Activated naive CD8-positive, alpha-beta T cell treated with anti-CD3 and anti-CD28 coated beads, Interleukin-2, amount 10 ng/mL, durations not matched to agents 7 days and 5 days (primary cell): ENCODE measurements at regions not wholly inside any gene's neighbourhood (a gene's known extent, or its start where the extent isn't known, plus 50 kb on each side); places are given as distances from the start of the nearest gene placed in this dataset.

Source experiments
- ATAC-seq: fragments of 150-1000 bp; cut with Tn5 transposase; one replicate; pipeline ENCODE4 v1.10.0; 2021; ENCODE audit warnings: low read depth, moderate library complexity
- POLR2A ChIA-PET: fragments of 350-600 bp; sonication (Branson Sonifier 250); formaldehyde crosslinking; loops from one replicate; lab custom pipeline; 2021; ENCODE audit warnings: antibody characterized with exemption; lab: Charles Lee
- DNase-seq: peaks from one replicate; pipeline ENCODE4 v3.0.0; 2021
- H3K27ac Mint-ChIP-seq: one replicate; pipeline ENCODE4 v1.8.0; 2022; ENCODE audit warnings: mild to moderate bottlenecking, mixed read lengths
- H3K27me3 Mint-ChIP-seq: one replicate; pipeline ENCODE4 v1.8.0; 2022; ENCODE audit warnings: mild to moderate bottlenecking, moderate library complexity, mixed read lengths
- H3K36me3 Mint-ChIP-seq: one replicate; pipeline ENCODE4 v1.8.0; 2021; ENCODE audit warnings: mild to moderate bottlenecking, mixed read lengths
- H3K4me1 Mint-ChIP-seq: one replicate; pipeline ENCODE4 v1.8.0; 2021; ENCODE audit warnings: mixed read lengths
- H3K4me3 Mint-ChIP-seq: one replicate; pipeline ENCODE4 v1.8.0; 2022; ENCODE audit warnings: mild to moderate bottlenecking, moderate library complexity, mixed read lengths
- H3K9me3 Mint-ChIP-seq: one replicate; pipeline ENCODE4 v1.8.0; 2021; ENCODE audit warnings: mixed read lengths

GRCh38 chr6:137358273-137358672, 135.9 kb downstream of the OLIG3 start:
- peaks cover 2% of the 10 kb centered on the region for H3K27me3 Mint-ChIP-seq
- no peak for DNase-seq
- no peak for ATAC-seq
- H3K27ac Mint-ChIP-seq, result no peak overlapping the region
- H3K36me3 Mint-ChIP-seq, result no peaks in the 10 kb centered on the region
- peaks cover 2% of the 10 kb centered on the region for H3K4me1 Mint-ChIP-seq
- POLR2A ChIA-PET, result no interaction called here
- H3K9me3 Mint-ChIP-seq, result no peaks in the 10 kb centered on the region
- no peak overlapping the region for H3K4me3 Mint-ChIP-seq

DNA sequence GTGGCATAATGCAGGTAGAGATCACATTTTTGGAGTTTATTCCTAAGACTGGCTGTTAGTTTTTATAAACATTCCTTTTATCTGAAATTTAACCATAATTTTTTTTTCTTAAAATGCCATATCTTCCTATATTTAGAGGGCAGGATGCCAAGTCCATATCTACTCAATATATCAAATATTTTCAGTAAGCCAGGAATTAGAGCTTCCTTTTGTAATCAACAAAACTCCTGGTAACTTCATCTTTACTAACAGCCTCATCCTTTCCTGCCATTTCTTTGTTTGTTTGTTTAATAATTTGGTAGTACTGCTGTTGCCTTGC, 136.3 kb downstream of the OLIG3 start:
- H3K9me3 Mint-ChIP-seq, result no peaks in the 10 kb centered on the region
- H3K4me1 Mint-ChIP-seq, result no peaks in the 10 kb centered on the region
- H3K4me3 Mint-ChIP-seq, result no peak overlapping the region
- no peak for DNase-seq
- H3K27ac Mint-ChIP-seq, result no peak overlapping the region
- no peak for ATAC-seq
- POLR2A ChIA-PET, result no interaction called here
- no peaks in the 10 kb centered on the region for H3K36me3 Mint-ChIP-seq
- H3K27me3 Mint-ChIP-seq, result peaks cover 2% of the 10 kb centered on the region

DNA sequence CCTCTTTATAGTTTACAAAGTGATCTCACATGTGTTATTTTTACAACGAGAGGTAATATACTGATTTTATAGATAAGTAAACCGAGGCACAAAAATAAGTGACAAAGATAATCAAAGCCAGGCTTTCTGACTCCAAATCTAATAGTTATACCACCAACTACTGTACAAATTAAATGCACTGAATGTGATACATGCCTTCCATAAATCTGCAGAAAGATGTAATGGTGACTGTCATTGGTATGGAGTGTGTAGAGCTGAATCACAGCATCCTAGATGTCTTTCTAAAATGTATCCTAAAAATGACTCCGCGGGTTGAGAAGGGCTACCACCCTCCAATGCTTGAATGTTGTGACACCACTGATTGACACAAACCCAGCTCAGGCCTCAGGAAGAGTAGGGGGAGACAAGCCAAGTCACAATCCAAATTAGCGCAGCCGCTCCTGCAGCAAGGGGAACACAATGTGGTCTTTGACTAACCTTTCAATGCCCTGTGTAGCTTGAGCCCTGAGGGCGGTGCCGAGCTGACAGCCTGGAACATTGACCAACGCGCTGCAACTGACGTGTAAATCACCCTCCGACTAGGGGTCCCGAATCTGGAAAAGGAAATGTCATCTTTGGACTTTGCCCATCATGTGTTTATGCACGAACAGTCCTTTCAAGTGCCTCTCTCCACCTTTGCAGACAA, 136.8 kb downstream of the OLIG3 start:
- DNase-seq, result no peak
- POLR2A ChIA-PET, result no interaction called here
- Mint-ChIP-seq H3K9me3 (no peaks in the 10 kb centered on the region), H3K4me1 (no peaks in the 10 kb centered on the region), H3K27me3 (peaks cover 2% of the 10 kb centered on the region), H3K36me3 (no peaks in the 10 kb centered on the region), H3K27ac (no peak overlapping the region), H3K4me3 (no peak overlapping the region)
- no peak for ATAC-seq

GRCh38 chr6:137353842-137354397, 134.7 kb upstream of the IFNGR1 start:
- H3K27me3 Mint-ChIP-seq, result no peaks in the 10 kb centered on the region
- H3K36me3 Mint-ChIP-seq, result no peaks in the 10 kb centered on the region
- H3K4me3 Mint-ChIP-seq, result no peak overlapping the region

GRCh38 chr6:137353346-137353745, 134.2 kb upstream of the IFNGR1 start:
- no peak overlapping the region for H3K27ac Mint-ChIP-seq
- ATAC-seq (no peak), DNase-seq (no peak)

More at GRCh38 chr6:137353842-137354397, 134.7 kb upstream of the IFNGR1 start:
- no peaks in the 10 kb centered on the region for H3K9me3 Mint-ChIP-seq
- POLR2A ChIA-PET, result no interaction called here
- peaks cover 2% of the 10 kb centered on the region for H3K4me1 Mint-ChIP-seq
- DNase-seq (no peak), ATAC-seq (no peak)
- no peak overlapping the region for H3K27ac Mint-ChIP-seq

GRCh38 chr6:137352859-137353258, 133.7 kb upstream of the IFNGR1 start:
- DNase-seq (no peak), ATAC-seq (no peak)
- peaks cover 2% of the 10 kb centered on the region for H3K27me3 Mint-ChIP-seq
- no peak overlapping the region for H3K4me3 Mint-ChIP-seq
- no peaks in the 10 kb centered on the region for H3K9me3 Mint-ChIP-seq
- POLR2A ChIA-PET, result no interaction called here
- no peaks in the 10 kb centered on the region for H3K36me3 Mint-ChIP-seq
- no peak overlapping the region for H3K27ac Mint-ChIP-seq
- H3K4me1 Mint-ChIP-seq, result peaks cover 2% of the 10 kb centered on the region

More at GRCh38 chr6:137353346-137353745, 134.2 kb upstream of the IFNGR1 start:
- H3K27me3 Mint-ChIP-seq, result peaks cover 2% of the 10 kb centered on the region
- H3K4me3 Mint-ChIP-seq, result no peak overlapping the region
- peaks cover 2% of the 10 kb centered on the region for H3K4me1 Mint-ChIP-seq
- H3K36me3 Mint-ChIP-seq, result no peaks in the 10 kb centered on the region
- H3K9me3 Mint-ChIP-seq, result no peaks in the 10 kb centered on the region
- POLR2A ChIA-PET, result no interaction called here

DNA sequence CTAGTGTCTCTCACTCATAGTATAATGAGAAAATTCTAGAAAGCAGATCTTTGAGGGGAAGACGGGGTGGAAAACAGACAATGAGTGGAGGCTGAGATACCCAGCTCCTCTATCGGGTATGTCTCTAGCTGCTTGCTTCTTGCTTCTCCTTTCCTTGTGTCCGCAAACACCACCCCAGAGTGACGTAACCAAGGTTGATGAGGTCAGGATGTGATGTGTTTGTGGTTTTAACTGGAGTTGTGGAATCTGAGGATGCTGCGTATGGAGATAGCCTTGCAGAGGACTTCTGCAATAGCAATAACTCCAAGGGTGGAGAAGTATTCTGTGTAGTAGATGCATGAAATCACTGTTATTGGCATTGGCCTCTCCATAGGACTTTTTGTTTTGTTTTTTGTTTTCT, 132.7 kb upstream of the IFNGR1 start:
- DNase-seq, result no peak
- Mint-ChIP-seq H3K27me3 (peaks cover 2% of the 10 kb centered on the region), H3K4me1 (peaks cover 2% of the 10 kb centered on the region), H3K36me3 (no peaks in the 10 kb centered on the region), H3K4me3 (no peak overlapping the region), H3K27ac (no peak overlapping the region), H3K9me3 (no peaks in the 10 kb centered on the region)
- POLR2A ChIA-PET, result no interaction called here
- ATAC-seq, result no peak

- Mint-ChIP-seq H3K9me3 (no peaks in the 10 kb centered on the region), H3K27ac (no peak overlapping the region), H3K4me1 (peaks cover 2% of the 10 kb centered on the region), H3K4me3 (no peak overlapping the region), H3K36me3 (no peaks in the 10 kb centered on the region), H3K27me3 (peaks cover 2% of the 10 kb centered on the region)
- DNase-seq, result no peak
- POLR2A ChIA-PET, result no interaction called here
- no peak for ATAC-seq
Observed at GRCh38 chr6:137350857-137351256, 131.7 kb upstream of the IFNGR1 start.

- no peak for DNase-seq
- Mint-ChIP-seq H3K4me1 (peaks cover 2% of the 10 kb centered on the region), H3K27ac (no peak overlapping the region), H3K27me3 (peaks cover 5% of the 10 kb centered on the region), H3K36me3 (no peaks in the 10 kb centered on the region), H3K4me3 (no peak overlapping the region), H3K9me3 (no peaks in the 10 kb centered on the region)
- no peak for ATAC-seq
- POLR2A ChIA-PET, result no interaction called here
Observed at GRCh38 chr6:137349856-137350830, 131.0 kb upstream of the IFNGR1 start.

- no peak overlapping the region for H3K4me3 Mint-ChIP-seq
- ATAC-seq (no peak), DNase-seq (no peak)
- H3K27me3 Mint-ChIP-seq, result peaks cover 5% of the 10 kb centered on the region
- H3K9me3 Mint-ChIP-seq, result no peaks in the 10 kb centered on the region
- peaks cover 2% of the 10 kb centered on the region for H3K4me1 Mint-ChIP-seq
- POLR2A ChIA-PET, result no interaction called here
- H3K27ac Mint-ChIP-seq, result no peak overlapping the region
- no peaks in the 10 kb centered on the region for H3K36me3 Mint-ChIP-seq
Observed at GRCh38 chr6:137348777-137349176, 129.6 kb upstream of the IFNGR1 start.

- Mint-ChIP-seq H3K27me3 (peaks cover 11% of the 10 kb centered on the region), H3K4me1 (peaks cover 2% of the 10 kb centered on the region), H3K36me3 (no peaks in the 10 kb centered on the region), H3K27ac (no peak overlapping the region), H3K9me3 (no peaks in the 10 kb centered on the region), H3K4me3 (peak overlapping the region; percentile 79)
- ATAC-seq (no peak), DNase-seq (no peak)
- POLR2A ChIA-PET, result no interaction called here
Observed at GRCh38 chr6:137343241-137343640, 124.1 kb upstream of the IFNGR1 start.

DNA sequence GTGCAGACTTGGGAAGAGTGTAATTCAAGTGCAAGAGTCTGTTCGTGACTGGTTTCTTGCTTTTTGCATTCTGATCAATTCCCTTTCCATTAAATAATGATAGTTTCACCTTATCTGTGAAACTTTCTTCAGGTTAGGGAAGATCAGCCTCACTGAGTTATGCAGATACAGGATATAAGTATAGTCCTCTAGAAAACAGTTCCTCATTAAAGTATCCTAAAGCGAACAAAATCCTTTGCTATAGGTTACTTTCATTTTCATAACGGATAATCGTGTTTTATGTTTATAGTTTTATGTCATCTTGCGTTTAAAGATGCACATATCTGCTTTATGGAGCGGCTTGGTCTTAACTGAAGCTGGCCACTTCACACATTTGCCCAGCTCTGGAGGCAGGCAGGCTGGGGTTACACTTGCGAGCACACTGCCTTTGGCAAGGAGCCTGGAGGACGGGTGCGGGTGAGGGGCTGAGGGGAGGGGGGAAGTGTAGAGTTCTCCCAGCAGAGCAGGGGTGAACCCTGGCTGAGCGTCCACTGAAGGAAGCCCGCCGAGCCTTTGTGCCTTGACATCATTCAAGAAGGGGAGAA, 123.5 kb upstream of the IFNGR1 start:
- Mint-ChIP-seq H3K4me3 (peak overlapping the region; percentile 79), H3K36me3 (no peaks in the 10 kb centered on the region), H3K27ac (peak overlapping the region; percentile 45), H3K27me3 (peaks cover 11% of the 10 kb centered on the region), H3K9me3 (no peaks in the 10 kb centered on the region), H3K4me1 (peaks cover 2% of the 10 kb centered on the region)
- DNase-seq (no peak), ATAC-seq (no peak)
- POLR2A ChIA-PET, result no interaction called here

DNA sequence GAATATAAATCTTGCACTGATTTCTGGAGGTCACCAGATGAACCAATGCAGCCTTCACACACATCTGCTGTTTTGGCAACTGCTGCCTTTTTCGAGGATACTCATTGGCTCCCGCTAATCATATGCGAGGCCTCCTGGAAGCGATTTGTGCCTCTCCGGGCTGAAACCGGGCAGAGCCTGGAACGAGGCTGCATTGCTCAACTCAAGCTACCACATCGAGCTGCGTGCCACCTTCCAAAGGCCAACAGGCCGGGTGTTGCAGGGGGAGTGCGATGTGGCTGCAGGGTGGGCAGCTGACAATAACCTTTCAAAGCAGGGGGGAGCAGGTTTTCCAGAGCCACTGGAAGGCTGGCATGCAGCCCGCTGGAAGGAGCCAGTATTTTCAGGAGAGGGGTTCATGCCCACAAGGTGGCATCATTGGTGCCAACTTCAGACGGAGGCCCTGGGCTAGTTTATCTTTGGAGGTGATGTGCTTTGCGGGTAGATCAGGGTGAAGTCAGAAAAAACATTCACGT, 122.6 kb upstream of the IFNGR1 start:
- Mint-ChIP-seq H3K9me3 (no peaks in the 10 kb centered on the region), H3K27me3 (peaks cover 13% of the 10 kb centered on the region), H3K4me3 (peak overlapping the region; percentile 20), H3K4me1 (peaks cover 2% of the 10 kb centered on the region), H3K27ac (no peak overlapping the region), H3K36me3 (no peaks in the 10 kb centered on the region)
- no peak for DNase-seq
- POLR2A ChIA-PET, result no interaction called here
- ATAC-seq, result peak; percentile 42
